ENCODE measurements at regions not wholly inside any gene's neighbourhood (a gene's known extent, or its start where the extent isn't known, plus 50 kb on each side); places are given as distances from the start of the nearest gene placed in this dataset.

GRCh38 chr21:27145134-27145798, 178.4 kb upstream of the ADAMTS5 start:
- no peak for TF ChIP-seq CTCF (IDR thresholded peaks at IDR 0.05)
- no peak for TF ChIP-seq POLR2A (IDR thresholded peaks at IDR 0.05)

Measured in uterus (tissue), 2 donors.